ENCODE measurements at regions not wholly inside any gene's neighbourhood (a gene's known extent, or its start where the extent isn't known, plus 50 kb on each side); places are given as distances from the start of the nearest gene placed in this dataset.

GRCh38 chr21:25281134-25281533 lies 326.1 kb downstream of the MRPL39 start:
- no peak for DNase-seq
- Mint-ChIP-seq H3K4me1 (ENCODE audit: low read depth) (no peaks in the 10 kb centered on the region), H3K9me3 (no peaks in the 10 kb centered on the region), H3K27me3 (ENCODE audit: low read depth) (peaks cover 21% of the 10 kb centered on the region), H3K36me3 (ENCODE audit: insufficient read depth in 2 of 2) (no peaks in the 10 kb centered on the region), H3K27ac (no peak overlapping the region), H3K4me3 (no peak overlapping the region)
- ATAC-seq (replicated peaks in 1 of 2): no peak

- Mint-ChIP-seq H3K4me1 (ENCODE audit: low read depth) (no peaks in the 10 kb centered on the region), H3K36me3 (ENCODE audit: insufficient read depth in 2 of 2) (no peaks in the 10 kb centered on the region), H3K27ac (no peak overlapping the region), H3K9me3 (no peaks in the 10 kb centered on the region), H3K4me3 (no peak overlapping the region), H3K27me3 (ENCODE audit: low read depth) (peaks cover 21% of the 10 kb centered on the region)
- ATAC-seq (replicated peaks in 1 of 2) (no peak), DNase-seq (no peak)
Observed at GRCh38 chr21:25280061-25280460, 327.2 kb downstream of the MRPL39 start.

- H3K27ac Mint-ChIP-seq: no peak overlapping the region
- H3K9me3 Mint-ChIP-seq: no peaks in the 10 kb centered on the region
- no peaks in the 10 kb centered on the region for H3K36me3 Mint-ChIP-seq (ENCODE audit: insufficient read depth in 2 of 2)
- H3K27me3 Mint-ChIP-seq (ENCODE audit: low read depth): peaks cover 3% of the 10 kb centered on the region
- H3K4me3 Mint-ChIP-seq: no peak overlapping the region
- no peak for DNase-seq
- no peaks in the 10 kb centered on the region for H3K4me1 Mint-ChIP-seq (ENCODE audit: low read depth)
- no peak for ATAC-seq (replicated peaks in 1 of 2)
Observed at GRCh38 chr21:25273959-25274358, 333.3 kb downstream of the MRPL39 start.

- DNase-seq: no peak
- no peaks in the 10 kb centered on the region for H3K4me1 Mint-ChIP-seq (ENCODE audit: low read depth)
- no peak overlapping the region for H3K4me3 Mint-ChIP-seq
- H3K27me3 Mint-ChIP-seq (ENCODE audit: low read depth): no peaks in the 10 kb centered on the region
- H3K36me3 Mint-ChIP-seq (ENCODE audit: insufficient read depth in 2 of 2): no peaks in the 10 kb centered on the region
- no peaks in the 10 kb centered on the region for H3K9me3 Mint-ChIP-seq
- no peak for ATAC-seq (replicated peaks in 1 of 2)
- no peak overlapping the region for H3K27ac Mint-ChIP-seq
Observed at GRCh38 chr21:25254491-25255174, 352.6 kb downstream of the MRPL39 start.

- Mint-ChIP-seq H3K4me3 (no peak overlapping the region), H3K27ac (no peak overlapping the region), H3K27me3 (ENCODE audit: low read depth) (no peaks in the 10 kb centered on the region), H3K9me3 (peaks cover 0 to 2% of the 10 kb centered on the region in 2 donors), H3K4me1 (ENCODE audit: low read depth) (no peaks in the 10 kb centered on the region), H3K36me3 (ENCODE audit: insufficient read depth in 2 of 2) (no peaks in the 10 kb centered on the region)
- no peak for DNase-seq
- no peak for ATAC-seq (replicated peaks in 1 of 2)
Observed at GRCh38 chr21:25246546-25246945, 360.7 kb downstream of the MRPL39 start.

GRCh38 chr21:25244735-25245134 lies 362.5 kb downstream of the MRPL39 start:
- Mint-ChIP-seq H3K4me1 (ENCODE audit: low read depth) (no peaks in the 10 kb centered on the region), H3K4me3 (no peak overlapping the region), H3K27ac (no peak overlapping the region), H3K36me3 (ENCODE audit: insufficient read depth in 2 of 2) (no peaks in the 10 kb centered on the region), H3K9me3 (peaks cover 0 to 3% of the 10 kb centered on the region in 2 donors), H3K27me3 (ENCODE audit: low read depth) (no peaks in the 10 kb centered on the region)
- ATAC-seq (replicated peaks in 1 of 2) (no peak), DNase-seq (no peak)

GRCh38 chr21:25243808-25244207 lies 363.5 kb downstream of the MRPL39 start:
- H3K36me3 Mint-ChIP-seq (ENCODE audit: insufficient read depth in 2 of 2): no peaks in the 10 kb centered on the region
- no peaks in the 10 kb centered on the region for H3K27me3 Mint-ChIP-seq (ENCODE audit: low read depth)
- H3K27ac Mint-ChIP-seq: no peak overlapping the region
- no peak overlapping the region for H3K4me3 Mint-ChIP-seq
- peaks cover 1 to 3% of the 10 kb centered on the region in 2 donors for H3K9me3 Mint-ChIP-seq
- ATAC-seq (replicated peaks in 1 of 2) (no peak), DNase-seq (no peak)
- no peaks in the 10 kb centered on the region for H3K4me1 Mint-ChIP-seq (ENCODE audit: low read depth)

- peaks cover 6% of the 10 kb centered on the region in 2 donors for H3K9me3 Mint-ChIP-seq
- H3K27ac Mint-ChIP-seq: no peak overlapping the region
- ATAC-seq (replicated peaks in 1 of 2) (no peak), DNase-seq (no peak)
- H3K4me3 Mint-ChIP-seq: no peak overlapping the region
- H3K4me1 Mint-ChIP-seq (ENCODE audit: low read depth): no peaks in the 10 kb centered on the region
- H3K27me3 Mint-ChIP-seq (ENCODE audit: low read depth): no peaks in the 10 kb centered on the region
- no peaks in the 10 kb centered on the region for H3K36me3 Mint-ChIP-seq (ENCODE audit: insufficient read depth in 2 of 2)
Observed at GRCh38 chr21:25240974-25241373, 366.3 kb downstream of the MRPL39 start.

- ATAC-seq (replicated peaks in 1 of 2): no peak
- no peaks in the 10 kb centered on the region for H3K27me3 Mint-ChIP-seq (ENCODE audit: low read depth)
Observed at GRCh38 chr21:25234857-25235801, 372.2 kb downstream of the MRPL39 start.

GRCh38 chr21:25220954-25221353 lies 386.3 kb downstream of the MRPL39 start:
- H3K36me3 Mint-ChIP-seq (ENCODE audit: insufficient read depth in 2 of 2): no peaks in the 10 kb centered on the region
- DNase-seq: no peak
- ATAC-seq (replicated peaks in 1 of 2): no peak
- H3K4me1 Mint-ChIP-seq (ENCODE audit: low read depth): no peaks in the 10 kb centered on the region
- no peak overlapping the region for H3K27ac Mint-ChIP-seq
- H3K4me3 Mint-ChIP-seq: no peak overlapping the region
- no peaks in the 10 kb centered on the region for H3K27me3 Mint-ChIP-seq (ENCODE audit: low read depth)
- peaks cover 3 to 12% of the 10 kb centered on the region in 2 donors for H3K9me3 Mint-ChIP-seq

More at GRCh38 chr21:25234857-25235801, 372.2 kb downstream of the MRPL39 start:
- Mint-ChIP-seq H3K9me3 (peaks cover 6% of the 10 kb centered on the region in 2 donors), H3K4me1 (ENCODE audit: low read depth) (no peaks in the 10 kb centered on the region), H3K4me3 (no peak overlapping the region), H3K27ac (no peak overlapping the region), H3K36me3 (ENCODE audit: insufficient read depth in 2 of 2) (no peaks in the 10 kb centered on the region)
- DNase-seq: no peak

- ATAC-seq (replicated peaks in 1 of 2) (no peak), DNase-seq (no peak)
- Mint-ChIP-seq H3K4me1 (ENCODE audit: low read depth) (no peaks in the 10 kb centered on the region), H3K9me3 (peaks cover 3 to 12% of the 10 kb centered on the region in 2 donors), H3K36me3 (ENCODE audit: insufficient read depth in 2 of 2) (no peaks in the 10 kb centered on the region), H3K4me3 (no peak overlapping the region), H3K27ac (no peak overlapping the region), H3K27me3 (ENCODE audit: low read depth) (no peaks in the 10 kb centered on the region)
Observed at GRCh38 chr21:25220169-25220568, 387.1 kb downstream of the MRPL39 start.

- H3K36me3 Mint-ChIP-seq (ENCODE audit: insufficient read depth in 2 of 2): no peaks in the 10 kb centered on the region
- H3K4me3 Mint-ChIP-seq: no peak overlapping the region
- H3K27me3 Mint-ChIP-seq (ENCODE audit: low read depth): no peaks in the 10 kb centered on the region
- peaks cover 0 to 4% of the 10 kb centered on the region in 2 donors for H3K9me3 Mint-ChIP-seq
- H3K27ac Mint-ChIP-seq: no peak overlapping the region
- no peak for ATAC-seq (replicated peaks in 1 of 2)
- H3K4me1 Mint-ChIP-seq (ENCODE audit: low read depth): no peaks in the 10 kb centered on the region
- no peak for DNase-seq
Observed at GRCh38 chr21:25215698-25216384, 391.4 kb downstream of the MRPL39 start.

- no peaks in the 10 kb centered on the region for H3K27me3 Mint-ChIP-seq (ENCODE audit: low read depth)
- no peaks in the 10 kb centered on the region for H3K36me3 Mint-ChIP-seq (ENCODE audit: insufficient read depth in 2 of 2)
- no peaks in the 10 kb centered on the region for H3K4me1 Mint-ChIP-seq (ENCODE audit: low read depth)
- no peak overlapping the region for H3K27ac Mint-ChIP-seq
- peaks cover 0 to 1% of the 10 kb centered on the region in 2 donors for H3K9me3 Mint-ChIP-seq
- ATAC-seq (replicated peaks in 1 of 2): no peak
- DNase-seq: no peak
- H3K4me3 Mint-ChIP-seq: no peak overlapping the region
Observed at GRCh38 chr21:25214676-25215075, 392.6 kb downstream of the MRPL39 start.

All from activated T-cell treated with anti-CD3 and anti-CD28 coated beads, Interleukin-2, amount 50 U/mL, for 72 hours (primary cell).